ENCODE measurements at regions not wholly inside any gene's neighbourhood (a gene's known extent, or its start where the extent isn't known, plus 50 kb on each side); places are given as distances from the start of the nearest gene placed in this dataset.

- Histone ChIP-seq H3K4me3 (ENCODE audit: low read depth, low read length) (no peak overlapping the region), H3K27me3 (ENCODE audit: insufficient read depth, low read depth, severe bottlenecking) (no peaks in the 10 kb centered on the region), H3K27ac (no peak overlapping the region), H3K9me3 (ENCODE audit: severe bottlenecking) (peaks cover 18% of the 10 kb centered on the region), H3K36me3 (no peaks in the 10 kb centered on the region)
- DNase-seq = no peak
- TF ChIP-seq CTCF (IDR thresholded peaks at IDR 0.05; ENCODE audit: low read depth, low read length) = no peak
Observed at GRCh38 chr5:36765876-36766275, 110.7 kb upstream of the NIPBL start.

- Histone ChIP-seq H3K36me3 (no peaks in the 10 kb centered on the region), H3K27me3 (ENCODE audit: insufficient read depth, low read depth, severe bottlenecking) (no peaks in the 10 kb centered on the region), H3K27ac (no peak overlapping the region), H3K4me3 (ENCODE audit: low read depth, low read length) (no peak overlapping the region), H3K9me3 (ENCODE audit: severe bottlenecking) (peaks cover 21% of the 10 kb centered on the region)
- DNase-seq = no peak
- no peak for TF ChIP-seq CTCF (IDR thresholded peaks at IDR 0.05; ENCODE audit: low read depth, low read length)
Observed at GRCh38 chr5:36766981-36767380, 109.6 kb upstream of the NIPBL start.

GRCh38 chr5:36768450-36768849 is 108.1 kb upstream of the NIPBL start:
- no peak overlapping the region for H3K4me3 ChIP-seq (ENCODE audit: low read depth, low read length)

GRCh38 chr5:36769129-36769770 is 107.3 kb upstream of the NIPBL start:
- no peak for TF ChIP-seq CTCF (IDR thresholded peaks at IDR 0.05; ENCODE audit: low read depth, low read length)
- Histone ChIP-seq H3K9me3 (ENCODE audit: severe bottlenecking) (peaks cover 21% of the 10 kb centered on the region), H3K27me3 (ENCODE audit: insufficient read depth, low read depth, severe bottlenecking) (no peaks in the 10 kb centered on the region), H3K36me3 (no peaks in the 10 kb centered on the region), H3K27ac (no peak overlapping the region), H3K4me3 (ENCODE audit: low read depth, low read length) (no peak overlapping the region)
- no peak for DNase-seq

More at GRCh38 chr5:36768450-36768849, 108.1 kb upstream of the NIPBL start:
- no peak for TF ChIP-seq CTCF (IDR thresholded peaks at IDR 0.05; ENCODE audit: low read depth, low read length)
- H3K27ac ChIP-seq = no peak overlapping the region
- peaks cover 21% of the 10 kb centered on the region for H3K9me3 ChIP-seq (ENCODE audit: severe bottlenecking)
- no peaks in the 10 kb centered on the region for H3K36me3 ChIP-seq
- H3K27me3 ChIP-seq (ENCODE audit: insufficient read depth, low read depth, severe bottlenecking) = no peaks in the 10 kb centered on the region
- DNase-seq = no peak

GRCh38 chr5:36770125-36770524 is 106.4 kb upstream of the NIPBL start:
- no peaks in the 10 kb centered on the region for H3K36me3 ChIP-seq
- no peak overlapping the region for H3K27ac ChIP-seq
- TF ChIP-seq CTCF (IDR thresholded peaks at IDR 0.05; ENCODE audit: low read depth, low read length) = no peak
- H3K9me3 ChIP-seq (ENCODE audit: severe bottlenecking) = peaks cover 21% of the 10 kb centered on the region
- DNase-seq = no peak
- no peaks in the 10 kb centered on the region for H3K27me3 ChIP-seq (ENCODE audit: insufficient read depth, low read depth, severe bottlenecking)
- H3K4me3 ChIP-seq (ENCODE audit: low read depth, low read length) = no peak overlapping the region

Data from WERI-Rb-1 (cell line).